Activated T-cell treated with anti-CD3 and anti-CD28 coated beads, Interleukin-2, amount 50 U/mL, for 1 hour (primary cell): ENCODE measurements at regions not wholly inside any gene's neighbourhood (a gene's known extent, or its start where the extent isn't known, plus 50 kb on each side); places are given as distances from the start of the nearest gene placed in this dataset.

Experiments
- DNase-seq: peaks from one replicate; pipeline ENCODE4 v3.0.0-alpha.2; 2020

GRCh38 chr2:204335451-204336058, 209.7 kb upstream of the PARD3B start:
- DNase-seq = no peak

GRCh38 chr2:204336153-204336744, 209.0 kb upstream of the PARD3B start:
- DNase-seq = no peak

- DNase-seq = no peak
Observed at GRCh38 chr2:204337638-204338037, 207.6 kb upstream of the PARD3B start.

GRCh38 chr2:204339212-204339715, 206.0 kb upstream of the PARD3B start:
- no peak for DNase-seq

- DNase-seq = no peak
Observed at GRCh38 chr2:204340511-204340910, 204.8 kb upstream of the PARD3B start.

- no peak for DNase-seq
Observed at GRCh38 chr2:204341887-204342276, 203.4 kb upstream of the PARD3B start.

GRCh38 chr2:204343685-204344084, 201.6 kb upstream of the PARD3B start:
- DNase-seq = no peak

GRCh38 chr2:204344119-204344518, 201.2 kb upstream of the PARD3B start:
- no peak for DNase-seq

- DNase-seq = no peak
Observed at GRCh38 chr2:204346906-204347305, 198.4 kb upstream of the PARD3B start.

- DNase-seq = no peak
Observed at GRCh38 chr2:204353823-204354222, 191.5 kb upstream of the PARD3B start.

- DNase-seq = no peak
Observed at GRCh38 chr2:204354442-204354856, 190.8 kb upstream of the PARD3B start.

- DNase-seq = no peak
Observed at GRCh38 chr2:204355688-204356087, 189.6 kb upstream of the PARD3B start.

GRCh38 chr2:204356151-204356641, 189.1 kb upstream of the PARD3B start:
- no peak for DNase-seq

GRCh38 chr2:204357286-204357685, 188.0 kb upstream of the PARD3B start:
- DNase-seq = no peak

- DNase-seq = no peak
Observed at GRCh38 chr2:204359076-204359475, 186.2 kb upstream of the PARD3B start.

- DNase-seq = no peak
Observed at GRCh38 chr2:204360218-204361007, 184.9 kb upstream of the PARD3B start.

GRCh38 chr2:204361738-204362137, 183.5 kb upstream of the PARD3B start:
- DNase-seq = no peak

GRCh38 chr2:204362581-204362980, 182.7 kb upstream of the PARD3B start:
- DNase-seq = no peak

- DNase-seq = no peak
Observed at GRCh38 chr2:204363513-204363912, 181.8 kb upstream of the PARD3B start.

GRCh38 chr2:204364860-204365535, 180.3 kb upstream of the PARD3B start:
- no peak for DNase-seq

- DNase-seq = no peak
Observed at GRCh38 chr2:204365811-204366210, 179.5 kb upstream of the PARD3B start.

- no peak for DNase-seq
Observed at GRCh38 chr2:204367466-204367865, 177.8 kb upstream of the PARD3B start.

GRCh38 chr2:204370172-204370718, 175.0 kb upstream of the PARD3B start:
- DNase-seq = no peak
